ENCODE measurements at regions not wholly inside any gene's neighbourhood (a gene's known extent, or its start where the extent isn't known, plus 50 kb on each side); places are given as distances from the start of the nearest gene placed in this dataset.

DNA sequence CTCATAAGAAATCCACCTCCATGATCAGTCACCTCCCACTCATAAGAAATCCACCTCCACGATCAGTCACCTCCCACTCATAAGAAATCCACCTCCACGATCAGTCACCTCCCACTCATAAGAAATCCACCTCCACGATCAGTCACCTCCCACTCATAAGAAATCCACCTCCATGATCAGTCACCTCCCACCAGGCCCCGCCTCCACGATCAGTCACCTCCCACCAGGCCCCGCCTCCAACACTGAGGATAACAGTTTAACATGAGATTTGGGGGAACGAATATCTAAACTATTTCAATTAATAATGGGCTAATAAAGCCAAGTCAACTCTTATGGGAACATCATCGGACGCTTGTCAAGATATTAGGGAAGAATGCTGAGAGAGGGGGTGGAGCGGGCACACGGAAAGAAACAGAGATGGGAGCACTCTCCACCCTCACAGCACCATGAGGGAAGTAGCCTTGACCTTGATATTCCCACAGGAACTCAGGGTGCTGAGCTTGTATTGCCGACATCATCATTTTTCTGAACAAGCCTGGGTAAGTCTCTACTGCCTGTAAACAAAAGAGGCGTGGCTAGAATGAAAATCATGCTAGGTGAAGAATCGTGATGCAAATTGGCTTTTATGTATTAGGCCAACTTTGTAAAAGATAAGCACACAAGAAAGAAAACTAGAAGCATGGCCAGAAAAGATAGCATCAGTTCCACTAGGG, 303.5 kb upstream of the KLF6 start:
- no peak for DNase-seq

DNA sequence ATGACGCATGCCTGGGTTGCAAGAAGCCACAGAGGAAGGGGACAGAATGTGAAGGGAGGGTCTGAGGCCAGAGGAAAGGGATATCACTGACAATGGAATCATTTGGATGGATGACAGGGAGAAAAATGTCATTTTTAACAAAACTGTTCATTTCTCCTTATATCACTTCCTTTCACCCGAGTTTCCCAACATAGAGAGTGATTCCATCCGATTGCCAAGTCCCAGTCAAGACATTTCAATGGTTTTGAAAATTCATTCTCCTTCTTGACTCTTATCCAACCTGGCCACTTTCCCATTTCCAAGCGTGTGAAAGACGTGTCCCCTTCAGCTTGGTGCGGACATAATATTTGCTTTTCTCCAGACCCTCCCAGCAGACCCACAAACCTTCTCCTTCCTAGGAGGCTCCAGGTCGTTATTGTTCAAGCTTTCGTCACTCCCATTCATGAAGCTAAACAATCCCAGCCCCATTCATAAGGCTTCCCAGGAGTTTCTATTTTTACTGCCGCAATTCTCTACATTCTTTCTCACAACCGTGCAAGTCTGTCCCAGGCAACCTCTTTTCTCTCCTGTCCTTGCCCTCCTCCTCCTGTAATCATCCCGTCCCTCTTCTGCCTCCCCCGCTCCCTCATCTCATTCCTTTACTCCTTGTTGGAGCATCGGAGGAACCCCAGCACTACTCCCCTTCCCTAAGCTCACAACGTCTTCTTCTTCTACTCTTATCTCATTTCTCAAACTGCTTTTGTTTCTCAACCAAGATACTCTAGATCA, 301.3 kb upstream of the KLF6 start:
- DNase-seq, result no peak

DNA sequence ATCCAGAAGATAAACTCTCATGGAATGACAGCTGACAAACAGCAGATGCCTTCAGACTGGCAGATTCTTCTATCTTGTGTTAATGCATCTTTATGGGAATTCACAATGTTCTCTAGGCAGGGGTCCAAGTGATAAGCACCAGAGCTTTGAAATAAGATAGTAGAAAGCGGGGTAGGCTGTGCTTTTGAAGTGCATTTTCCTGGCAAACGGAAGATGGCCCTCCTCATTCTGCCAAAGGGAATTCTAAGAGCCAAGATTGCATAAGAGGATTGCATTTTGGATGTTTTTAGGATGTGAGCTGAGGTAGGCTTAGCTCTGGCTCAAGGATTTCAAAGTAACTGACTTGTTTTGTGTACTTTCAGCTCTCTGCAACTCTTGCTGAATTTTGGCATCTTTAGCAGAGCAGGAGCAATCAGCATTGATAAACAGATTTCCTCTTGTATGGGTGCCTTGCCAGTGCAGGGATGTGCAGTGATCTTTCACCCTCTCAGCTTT, 298.5 kb upstream of the KLF6 start:
- no peak for DNase-seq

DNA sequence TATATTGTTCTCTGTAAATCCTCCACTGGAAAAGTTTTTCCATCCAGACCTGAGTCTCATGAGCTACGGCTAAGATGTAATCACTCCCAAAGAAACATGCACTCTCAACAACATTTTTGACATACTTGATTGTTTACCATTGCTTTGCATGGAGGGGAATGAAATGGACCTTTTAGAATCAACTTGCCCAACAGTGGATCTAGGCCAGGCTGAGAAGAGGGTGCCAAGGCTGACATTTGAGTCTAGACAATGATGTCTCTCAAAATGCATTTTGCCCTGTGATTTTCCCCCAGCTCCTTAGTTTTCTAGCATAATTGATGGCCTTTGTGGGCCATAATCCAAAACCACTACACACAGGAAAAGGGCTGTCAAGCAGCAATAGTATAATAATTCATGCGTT, 297.9 kb upstream of the KLF6 start:
- no peak for DNase-seq

DNA sequence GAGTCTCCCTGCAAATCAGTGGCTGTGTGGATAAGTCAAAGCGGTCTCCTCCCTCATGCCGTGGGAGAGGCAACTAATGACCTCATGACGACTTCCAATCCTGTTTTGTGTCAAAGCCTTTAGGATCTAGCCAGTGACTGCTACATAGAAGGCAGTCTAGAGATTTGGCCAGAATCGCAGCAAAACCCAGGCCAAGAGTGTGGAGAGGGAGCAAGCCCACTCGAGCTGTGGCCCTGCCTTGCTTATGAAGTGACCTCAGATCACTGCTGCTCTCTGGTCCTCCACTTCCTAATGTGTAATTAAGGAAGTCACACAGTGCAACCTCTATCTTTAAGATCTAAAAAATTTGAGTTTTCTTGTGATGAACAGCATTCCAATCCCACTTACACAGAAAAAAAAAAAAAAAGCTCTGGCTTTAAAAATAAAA, 296.7 kb upstream of the KLF6 start:
- no peak for DNase-seq

DNA sequence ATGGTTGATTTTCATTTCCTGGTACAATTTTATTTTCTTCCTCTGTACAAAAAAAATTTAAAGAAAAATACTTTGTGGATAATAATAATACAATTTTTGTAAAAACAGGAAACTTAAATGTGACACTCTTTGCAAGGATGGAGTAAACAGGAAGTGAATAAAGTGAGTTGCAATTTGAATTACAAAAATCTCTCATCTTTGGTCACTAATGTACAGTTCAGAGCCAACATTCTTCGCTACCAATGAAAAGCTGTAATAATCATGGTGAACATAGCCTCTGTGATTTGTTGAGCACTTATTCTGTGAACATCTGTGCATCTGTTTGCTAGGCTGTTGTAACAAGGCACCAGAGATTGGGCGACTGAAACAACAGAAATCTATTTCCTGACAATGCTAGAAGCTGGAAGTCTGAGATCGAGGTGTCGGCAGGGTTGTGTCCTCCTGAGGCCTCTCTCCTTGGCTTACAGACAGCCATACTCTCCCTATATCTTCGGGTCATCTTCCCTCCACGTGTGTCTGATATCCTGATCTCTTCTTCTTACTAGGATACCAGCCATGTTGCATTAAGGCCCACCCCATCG, 295.3 kb upstream of the KLF6 start:
- no peak for DNase-seq

DNA sequence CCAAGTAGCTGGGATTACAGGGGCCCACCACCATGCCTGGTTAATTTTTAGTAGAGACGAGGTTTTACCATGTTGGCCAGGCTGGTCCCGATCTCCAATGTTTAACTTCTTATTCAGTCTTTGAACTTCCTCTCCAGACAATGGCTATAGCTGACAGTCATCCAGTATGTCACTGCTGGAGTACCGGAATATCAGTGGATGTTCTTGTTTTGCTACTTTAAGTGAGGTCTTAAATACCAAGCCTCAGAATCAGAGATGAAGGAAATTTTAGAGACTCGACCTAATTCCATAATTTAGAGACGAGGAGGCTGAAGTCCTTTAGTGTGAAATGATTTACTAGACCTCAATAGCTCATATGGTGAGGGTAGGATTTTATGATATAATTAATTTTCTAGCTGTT, 294.8 kb upstream of the KLF6 start:
- DNase-seq, result no peak

DNA sequence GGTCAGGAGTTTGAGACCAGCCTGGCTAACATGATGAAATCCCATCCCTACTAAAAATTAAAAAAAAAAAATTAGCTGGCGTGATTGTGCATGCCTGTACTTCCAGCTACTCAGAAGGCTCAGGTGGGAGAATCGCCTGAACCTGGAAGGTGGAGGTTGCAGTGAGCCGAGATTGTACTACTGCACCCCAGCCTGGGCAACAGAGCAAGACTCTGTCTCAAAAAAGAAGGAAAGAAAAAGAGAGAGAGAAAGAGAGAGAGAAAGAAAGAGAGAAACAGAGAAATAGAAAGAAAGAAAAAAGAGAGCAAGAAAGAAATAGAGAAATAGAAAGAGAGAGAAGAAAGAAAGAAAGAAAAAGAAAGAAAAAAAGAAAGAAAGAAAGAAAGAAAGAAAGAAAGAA, 292.8 kb upstream of the KLF6 start:
- DNase-seq, result no peak

DNA sequence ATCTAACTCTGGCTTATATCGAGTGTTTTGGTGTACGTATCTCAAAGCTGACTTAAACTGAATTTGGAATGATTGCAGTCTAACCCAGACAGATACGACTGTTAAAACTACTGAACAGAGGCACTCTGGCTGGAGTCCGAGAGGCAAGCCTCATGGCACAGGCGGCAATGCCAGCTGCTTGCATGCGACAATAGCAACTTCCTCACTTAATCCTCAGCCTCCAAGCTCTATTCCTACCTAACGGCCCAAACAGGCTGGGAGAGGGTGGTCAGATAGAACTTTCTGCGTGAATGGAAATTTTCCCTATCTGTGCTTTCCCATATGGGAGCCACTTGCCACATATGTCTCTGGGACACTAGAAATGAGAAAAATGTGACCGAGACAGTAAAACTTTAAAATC, 292.0 kb upstream of the KLF6 start:
- DNase-seq, result no peak

DNA sequence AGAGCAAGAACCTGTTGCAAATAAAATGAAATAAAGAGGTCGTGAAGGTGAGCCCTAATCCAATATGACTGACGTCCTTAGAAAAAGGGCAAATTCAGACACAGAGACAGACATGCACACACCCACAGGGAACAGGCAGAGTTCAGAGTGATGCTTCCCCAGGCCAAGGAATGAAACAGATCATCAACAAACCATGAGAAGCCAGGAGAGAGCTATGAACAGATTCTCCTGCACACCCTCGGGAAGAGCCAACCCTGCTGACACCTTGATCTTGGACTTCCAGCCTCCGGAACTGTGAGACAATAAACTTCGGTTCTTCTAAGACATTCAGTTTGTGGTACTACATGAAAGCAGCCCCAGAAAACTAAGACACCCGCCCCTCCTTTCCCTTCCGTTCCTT, 290.4 kb upstream of the KLF6 start:
- no peak for DNase-seq

DNA sequence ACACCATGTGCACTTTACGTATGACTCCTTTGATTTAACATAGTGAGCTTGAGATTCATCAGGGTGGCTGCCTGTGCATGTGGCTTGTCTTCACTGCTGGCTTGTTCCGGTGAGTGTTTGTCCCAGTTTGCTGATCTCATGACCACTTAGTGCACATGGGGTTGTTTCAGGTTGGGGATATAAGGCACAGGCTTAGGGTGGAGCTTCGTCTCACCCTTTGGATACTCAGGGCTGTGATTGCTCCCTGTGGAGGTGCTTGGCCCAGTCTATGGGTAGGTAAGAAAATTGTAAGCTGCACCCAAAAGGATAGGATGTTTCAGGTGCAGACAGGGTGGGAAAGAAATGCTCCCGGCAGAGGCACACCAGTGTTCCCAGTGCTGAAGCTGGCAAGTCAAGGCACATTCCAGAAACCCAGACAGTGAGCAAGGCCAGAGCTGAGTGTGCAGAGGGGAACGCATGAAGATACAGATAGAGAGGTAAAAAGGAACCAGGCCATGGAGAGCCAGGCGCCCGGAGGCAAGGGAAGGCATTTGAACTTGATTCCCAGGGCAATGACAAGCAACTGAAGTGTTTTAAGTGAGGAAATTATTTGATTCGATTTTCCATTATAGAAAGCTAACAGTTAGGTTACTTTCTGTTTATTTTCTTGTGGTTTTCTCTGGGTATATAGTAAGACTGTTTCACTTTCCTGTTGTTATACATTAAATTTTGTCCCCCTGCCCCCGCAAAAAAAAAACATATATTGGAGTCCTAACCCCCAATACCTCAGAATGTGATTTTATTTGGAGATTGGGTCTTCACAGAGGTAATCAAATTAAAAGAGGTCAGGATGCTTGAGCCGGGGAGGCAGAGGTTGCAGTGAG, 289.8 kb upstream of the KLF6 start:
- DNase-seq, result no peak

DNA sequence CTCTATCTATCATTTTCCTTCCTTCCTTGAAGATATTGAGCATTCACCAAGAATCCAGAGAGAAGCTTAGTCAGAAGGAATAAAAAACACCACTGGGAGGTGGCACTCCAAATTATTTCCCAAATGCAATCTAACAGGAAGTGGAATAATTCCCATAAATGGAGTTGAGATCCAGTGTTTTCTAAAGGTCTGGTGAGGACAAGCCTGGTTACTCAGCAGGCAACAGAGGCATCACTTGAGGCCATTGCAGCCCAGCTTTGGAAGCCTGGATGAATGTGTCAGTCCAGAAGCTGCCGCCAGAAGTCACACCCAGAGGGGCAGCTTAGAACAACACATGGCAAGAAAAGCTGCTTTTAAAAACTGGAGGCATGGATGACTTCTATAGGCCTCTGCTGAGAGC, 288.9 kb upstream of the KLF6 start:
- DNase-seq, result no peak

DNA sequence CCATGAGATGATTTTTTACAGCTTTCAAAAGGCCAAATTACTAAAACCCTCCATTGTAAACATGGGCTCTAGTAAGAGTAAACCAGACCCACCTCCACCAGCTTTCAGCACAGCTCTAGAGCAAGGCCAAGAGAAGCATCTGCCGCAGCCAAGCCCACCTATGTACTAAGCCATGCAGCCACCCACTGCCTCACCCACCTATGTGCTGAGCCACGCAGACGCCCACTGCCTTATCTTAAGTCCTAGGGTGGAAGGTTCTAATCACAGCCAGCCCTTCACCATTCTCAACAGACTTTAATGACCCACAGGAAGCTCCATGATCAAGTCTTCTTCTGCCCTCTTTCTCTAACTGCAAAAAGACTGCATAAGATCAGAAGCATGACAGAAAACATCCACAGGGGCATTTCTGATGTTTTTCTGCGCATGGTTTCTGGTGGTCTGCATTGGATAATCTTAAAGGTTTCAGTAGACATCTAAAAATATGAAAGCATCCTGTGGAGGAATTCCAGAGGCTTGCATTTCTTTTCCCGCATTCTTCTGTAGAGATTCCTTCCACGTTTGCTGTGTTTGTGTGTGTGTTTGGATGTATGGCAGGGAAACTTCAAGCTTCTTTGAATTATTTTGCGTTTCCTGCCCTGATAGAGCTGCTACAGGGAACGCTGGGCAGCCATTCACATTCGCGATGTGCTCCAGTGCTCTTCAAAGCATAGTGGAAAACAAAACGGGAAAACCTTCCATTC, 286.1 kb upstream of the KLF6 start:
- DNase-seq, result no peak

DNA sequence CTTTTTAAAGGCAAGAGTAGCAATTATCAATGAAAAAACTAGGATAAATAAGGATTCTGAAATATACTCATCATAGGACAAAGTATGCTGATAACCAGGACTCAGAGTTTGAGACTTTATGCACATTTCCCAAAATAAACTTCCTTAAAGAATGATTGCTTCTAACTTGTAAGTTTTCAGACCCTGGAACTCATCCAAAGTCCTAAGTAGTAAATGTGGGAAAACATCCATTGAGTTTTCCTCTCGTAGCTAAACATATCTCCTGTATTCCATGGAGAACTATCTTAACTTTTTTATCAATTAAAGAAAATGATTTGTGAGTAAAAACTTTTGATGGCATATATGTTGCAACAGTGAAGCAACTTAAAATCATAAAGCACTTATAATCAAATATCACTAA, 285.2 kb upstream of the KLF6 start:
- DNase-seq, result no peak

DNA sequence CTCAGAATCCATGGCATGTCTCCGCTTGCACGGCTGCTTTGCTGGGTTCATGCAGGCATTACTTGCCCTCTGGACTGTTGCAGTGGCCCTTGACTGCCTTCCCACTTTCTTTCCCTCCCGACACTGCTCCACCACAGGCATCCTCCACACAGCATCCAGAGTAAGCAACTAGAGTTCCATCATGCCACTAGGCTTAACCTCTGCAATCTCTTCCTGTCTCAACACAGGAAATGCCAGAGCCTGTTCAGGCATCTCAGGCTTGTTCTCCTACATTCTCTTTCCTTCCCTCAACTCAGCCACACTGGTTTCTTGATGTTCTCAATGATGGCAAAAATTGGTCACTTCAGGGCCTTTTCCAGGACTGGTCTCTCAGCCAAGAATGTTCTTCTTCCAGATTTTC, 284.5 kb upstream of the KLF6 start:
- DNase-seq, result no peak

DNA sequence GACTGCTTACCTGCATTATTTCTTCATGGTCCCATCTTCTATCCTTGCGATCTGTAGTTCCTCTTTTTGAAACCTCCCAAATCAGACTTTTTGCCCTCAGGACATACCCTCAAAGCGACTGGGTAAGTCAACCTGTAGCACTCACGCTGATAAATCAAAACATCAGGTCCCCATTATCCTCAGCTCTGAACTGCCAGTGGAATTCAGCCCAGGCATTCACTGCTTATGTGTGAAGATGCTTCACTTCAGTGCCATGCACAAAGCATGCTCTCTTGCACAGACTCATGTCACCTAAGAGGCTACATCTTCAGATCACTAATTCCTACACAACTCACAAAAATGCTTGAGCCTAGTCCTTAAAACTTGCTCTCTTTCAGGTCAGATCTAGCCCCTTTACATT, 283.6 kb upstream of the KLF6 start:
- no peak for DNase-seq

DNA sequence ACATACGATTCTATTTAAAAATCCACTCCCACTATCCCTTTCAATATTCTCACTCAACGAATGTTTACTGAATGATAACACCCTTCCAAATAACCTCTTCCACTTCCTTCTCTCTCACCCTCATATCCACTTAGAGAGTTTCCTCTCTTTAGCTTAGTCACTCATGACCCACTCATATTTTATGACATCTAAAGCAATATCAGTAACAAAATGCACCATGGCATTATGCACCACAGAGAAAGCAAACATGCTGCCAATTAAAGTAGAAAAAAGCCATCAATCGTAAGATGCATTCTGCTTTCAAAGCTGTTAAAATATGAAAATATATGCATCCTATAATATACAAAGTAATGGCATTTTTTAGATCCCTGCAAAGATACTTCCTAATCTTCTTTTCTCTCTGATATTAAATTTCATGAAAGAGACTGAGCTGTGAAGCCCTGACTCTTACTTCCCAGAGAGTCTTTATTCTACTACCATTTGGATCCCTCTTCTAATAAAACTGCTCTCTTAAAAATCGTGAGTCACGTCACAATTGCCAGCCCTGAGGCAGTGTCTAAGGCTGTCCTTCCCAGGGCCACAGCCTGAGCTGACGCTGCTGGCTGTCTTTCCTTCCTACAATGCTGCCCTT, 283.0 kb upstream of the KLF6 start:
- no peak for DNase-seq

DNA sequence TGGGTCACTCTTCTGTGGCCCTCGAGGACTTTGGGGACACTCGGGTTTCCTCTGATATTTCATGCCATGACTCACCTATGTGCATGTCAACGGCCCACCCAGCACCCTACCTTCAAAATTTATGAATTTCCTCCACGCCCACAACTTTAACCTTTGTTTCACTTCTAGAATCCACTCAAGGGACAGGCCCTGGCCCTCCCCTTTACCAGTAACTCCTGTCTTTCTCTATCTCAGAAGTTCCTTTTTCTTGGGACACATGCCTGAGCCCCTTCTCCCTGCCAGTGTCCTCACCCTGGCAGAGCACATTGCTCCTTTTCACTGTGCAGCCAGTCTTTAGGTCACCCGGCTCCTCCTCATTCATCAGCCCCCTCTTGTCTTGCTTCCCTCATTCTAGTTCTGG, 282.5 kb upstream of the KLF6 start:
- no peak for DNase-seq

DNA sequence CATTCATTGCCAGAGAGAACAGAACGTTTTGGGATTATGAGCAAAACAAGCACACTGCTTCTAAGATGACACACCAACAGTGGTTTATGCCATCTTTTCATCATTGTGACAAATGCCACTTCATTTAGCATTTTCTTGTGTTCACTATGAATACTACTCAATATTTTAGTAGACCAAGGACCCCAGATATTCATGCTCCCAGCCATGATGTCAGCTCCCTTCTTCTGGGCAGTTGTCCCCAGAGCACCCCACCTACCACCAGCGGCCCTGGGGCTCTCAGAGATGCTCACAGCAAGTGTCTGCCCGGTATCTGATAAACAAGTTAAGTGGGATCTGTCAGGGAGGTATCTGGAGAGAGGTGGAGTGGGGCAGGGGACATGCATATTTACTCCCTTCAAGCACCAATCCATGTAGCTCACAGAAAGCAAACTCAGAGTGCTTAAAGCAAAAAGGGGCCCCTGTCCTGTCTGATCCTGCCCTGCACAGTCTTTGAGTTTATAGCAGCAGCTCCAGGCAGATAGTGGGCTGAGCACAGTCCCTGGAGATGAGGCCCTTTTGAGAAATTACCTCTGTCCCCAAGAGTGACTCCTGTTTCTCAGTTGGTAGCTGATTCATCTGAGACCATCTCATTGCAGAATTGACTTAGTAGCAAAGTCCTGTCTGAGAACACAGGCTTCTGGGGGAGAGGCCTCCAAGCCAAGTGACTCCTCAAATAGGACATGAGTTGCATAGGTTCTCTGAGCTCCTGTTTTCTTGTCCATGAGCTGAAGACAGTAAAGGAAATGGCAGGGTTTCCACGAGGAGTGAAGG, 281.8 kb upstream of the KLF6 start:
- DNase-seq, result no peak

DNA sequence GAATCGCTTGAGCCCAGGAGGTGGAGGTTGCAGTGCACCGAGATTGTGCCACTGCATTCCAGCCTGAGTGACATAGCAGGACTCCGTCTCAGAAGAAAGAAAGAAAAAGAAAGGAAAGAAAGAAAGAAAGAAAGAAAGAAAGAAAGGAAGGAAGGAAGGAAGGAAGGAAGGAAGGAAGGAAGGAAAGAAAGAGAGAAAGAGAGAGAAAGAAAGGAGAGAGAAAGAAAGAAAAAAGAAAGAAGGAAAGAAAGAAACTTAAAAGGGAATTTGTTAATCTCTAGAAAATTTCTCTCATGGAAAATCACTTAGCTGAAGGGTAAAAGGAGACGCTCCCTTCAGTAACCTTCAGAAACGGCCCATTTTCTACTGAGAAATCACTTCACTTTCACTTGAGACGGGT, 279.5 kb upstream of the KLF6 start:
- no peak for DNase-seq

DNA sequence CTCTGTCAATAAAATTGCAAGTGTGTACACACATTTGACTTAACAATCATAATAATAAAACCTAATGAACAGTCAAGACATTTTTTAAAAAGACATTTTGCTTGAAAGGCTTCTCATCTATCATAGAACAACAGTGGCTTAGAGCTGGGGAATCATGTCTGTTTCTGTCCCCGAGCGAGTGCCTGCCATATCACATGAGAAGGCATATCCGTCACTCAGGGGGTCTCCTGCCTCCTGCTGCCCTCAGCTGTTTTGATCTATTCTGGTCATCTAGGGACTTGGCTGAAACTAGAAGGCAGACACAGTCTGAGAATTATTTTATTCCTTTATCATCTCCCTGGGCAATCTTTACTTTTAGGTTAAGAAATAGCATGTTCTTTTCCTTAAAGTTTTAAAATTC, 278.7 kb upstream of the KLF6 start:
- no peak for DNase-seq

Data from NCI-H1930 (cell line).